SK-N-SH (cell line): ENCODE measurements at regions not wholly inside any gene's neighbourhood (a gene's known extent, or its start where the extent isn't known, plus 50 kb on each side); places are given as distances from the start of the nearest gene placed in this dataset.

Experiments used
- CTCF ChIA-PET: fragments of 300-600, 350-600 bp; formaldehyde crosslinking; extraction: SDS; loops from one replicate; lab custom pipeline; 2021; lab: Yijun Ruan, JAX
- POLR2A ChIA-PET: fragments of 350-600 bp; sonication (Branson Sonifier 250); formaldehyde crosslinking; extraction: SDS; loops from one replicate; lab custom pipeline; 2020; ENCODE audit warnings: antibody characterized with exemption, inconsistent platforms; lab: Yijun Ruan, JAX
- DNase-seq: peaks from one replicate; pipeline ENCODE4 v3.0.0; 2012
- H2AFZ ChIP-seq: fragments of 200-600 bp; sonication (generic); 2 replicates; pipeline ENCODE4 v1.8.1; 2016; ENCODE audit warnings: antibody characterized with exemption, mild to moderate bottlenecking, low read depth
- H3F3A ChIP-seq: fragments of 200-600 bp; sonication (generic); replicated peaks from 2 replicates; pipeline ENCODE3; 2016; ENCODE audit warnings: antibody characterized with exemption, mild to moderate bottlenecking; ENCODE audit not compliant: insufficient read depth
- H3K27ac ChIP-seq, 2 experiments: fragments of 200-500 bp in 1 of 2; fragments of 200-600 bp in 1 of 2; sonication (Bioruptor generic) in 1 of 2; sonication (generic), shearing (Covaris generic) in 1 of 2; 2 replicates each; pipeline versions ENCODE4 v1.5.1 to v1.6.1; 2014 to 2016; ENCODE audit warnings: low read depth in 2 of 2, inconsistent platforms in 1 of 2, low read length in 1 of 2, mild to moderate bottlenecking in 1 of 2, mixed read lengths in 1 of 2
- H3K27me3 ChIP-seq: fragments of 200-600 bp; sonication (generic), shearing (Covaris generic); 2 replicates; pipeline ENCODE4 v1.6.1; 2016; ENCODE audit warnings: mixed run types; ENCODE audit not compliant: insufficient read depth
- H3K36me3 ChIP-seq, 2 experiments: fragments of 200-500 bp in 1 of 2; fragments of 200-600 bp in 1 of 2; sonication (Bioruptor generic) in 1 of 2; sonication (generic) in 1 of 2; replicated peaks in 1 of 2; 2 replicates each; pipeline versions ENCODE3 to v1.5.1; 2014 to 2016; ENCODE audit warnings: low read length in 1 of 2, mild to moderate bottlenecking in 1 of 2; ENCODE audit not compliant: insufficient read depth in 2 of 2, control insufficient read depth in 1 of 2
- H3K4me1 ChIP-seq, 2 experiments: fragments of 200-500 bp in 1 of 2; fragments of 200-600 bp in 1 of 2; sonication (Bioruptor generic) in 1 of 2; sonication (generic), shearing (Covaris generic) in 1 of 2; 2 replicates each; pipeline versions ENCODE4 v1.5.1 to v1.6.1; 2014 to 2016; ENCODE audit warnings: low read depth in 1 of 2, low read length in 1 of 2, mixed run types in 1 of 2; ENCODE audit not compliant: insufficient read depth in 2 of 2, control insufficient read depth in 1 of 2
- H3K4me2 ChIP-seq: fragments of 200-600 bp; sonication (generic), shearing (Covaris generic); 2 replicates; pipeline ENCODE4 v1.6.1; 2017; ENCODE audit warnings: mixed run types
- H3K4me3 ChIP-seq, 2 experiments: fragments of 200-500 bp in 1 of 2; fragments of 200-600 bp in 1 of 2; sonication (Bioruptor generic) in 1 of 2; sonication (generic), shearing (Covaris generic) in 1 of 2; 2 replicates each; pipeline versions ENCODE4 v1.5.1 to v1.8.1; 2014 to 2016; ENCODE audit warnings: low read depth in 2 of 2, inconsistent platforms in 1 of 2, low read length in 1 of 2, mild to moderate bottlenecking in 1 of 2, mixed read lengths in 1 of 2, moderate library complexity in 1 of 2
- H3K79me2 ChIP-seq: fragments of 200-600 bp; sonication (generic); 2 replicates; pipeline ENCODE4 v1.8.1; 2017; ENCODE audit warnings: mild to moderate bottlenecking; ENCODE audit not compliant: insufficient read depth
- H3K9ac ChIP-seq: fragments of 200-600 bp; sonication (generic); 2 replicates; pipeline ENCODE4 v1.6.1; 2017; ENCODE audit warnings: mixed run types
- H3K9me2 ChIP-seq: fragments of 200-600 bp; sonication (generic); 2 replicates; pipeline ENCODE4 v1.6.1; 2017; ENCODE audit warnings: mixed run types
- H3K9me3 ChIP-seq: fragments of 200-600 bp; sonication (generic); 2 replicates; pipeline ENCODE4 v1.6.1; 2017; ENCODE audit warnings: mixed run types, mild to moderate bottlenecking, moderate library complexity
- H4K20me1 ChIP-seq: fragments of 200-600 bp; sonication (generic); 2 replicates; pipeline ENCODE4 v1.6.1; 2017; ENCODE audit warnings: mild to moderate bottlenecking, mixed run types; ENCODE audit not compliant: insufficient read depth
- CTCF ChIP-seq: fragments of 200-600 bp; sonication (generic); IDR thresholded peaks from 2 replicates; pipeline ENCODE4 v1.6.1; 2017; ENCODE audit warnings: antibody characterized with exemption, mild to moderate bottlenecking, moderate library complexity
- EZH2phosphoT487 ChIP-seq: fragments of 200-600 bp; sonication (generic); IDR thresholded peaks from 2 replicates; pipeline ENCODE4 v1.6.1; 2017; ENCODE audit warnings: low read depth, mixed run types, mild to moderate bottlenecking, antibody characterized with exemption, moderate library complexity, borderline replicate concordance
- FOXJ3 ChIP-seq: sonication (generic); formaldehyde crosslinking; IDR thresholded peaks from 2 replicates; pipeline ENCODE4 v1.5.1; 2020; ENCODE audit warnings: mild to moderate bottlenecking, missing genetic modification reagents
- FOXM1 ChIP-seq: IDR thresholded peaks from 2 replicates; pipeline ENCODE4 v1.4.0; 2012; ENCODE audit warnings: low read depth, mild to moderate bottlenecking
- JUND ChIP-seq: IDR thresholded peaks from 2 replicates; pipeline ENCODE4 v1.4.0; 2012
- MAX ChIP-seq: IDR thresholded peaks from 2 replicates; pipeline ENCODE4 v1.4.0; 2012; ENCODE audit warnings: low read depth
- MXI1 ChIP-seq: IDR thresholded peaks from 2 replicates; pipeline ENCODE4 v1.6.1; 2012; ENCODE audit warnings: mild to moderate bottlenecking, low read depth, low read length, improper control_type of control experiment
- PBX3 ChIP-seq: IDR thresholded peaks from 2 replicates; pipeline ENCODE4; 2012
- POLR2AphosphoS5 ChIP-seq: IDR thresholded peaks from 2 replicates; pipeline ENCODE4 v1.6.1; 2012; ENCODE audit warnings: low read depth, low read length
- RCOR1 ChIP-seq: fragments of 150-350 bp; IDR thresholded peaks from 2 replicates; pipeline ENCODE4 v1.6.1; 2017; ENCODE audit warnings: antibody characterized with exemption, low read length
- REST ChIP-seq: IDR thresholded peaks from 2 replicates; pipeline ENCODE4 v1.6.1; 2012; ENCODE audit warnings: mild to moderate bottlenecking, low read depth, low read length, moderate library complexity
- RFX5 ChIP-seq: IDR thresholded peaks from 2 replicates; pipeline ENCODE4 v1.6.1; 2012; ENCODE audit warnings: mild to moderate bottlenecking, improper control_type of control experiment, low read length
- RXRA ChIP-seq: IDR thresholded peaks from 2 replicates; pipeline ENCODE4 v1.4.0; 2012; ENCODE audit warnings: low read depth, mild to moderate bottlenecking, borderline replicate concordance
- SIN3A ChIP-seq: IDR thresholded peaks from 2 replicates; pipeline ENCODE4 v1.6.1; 2012; ENCODE audit warnings: low read depth, mild to moderate bottlenecking, low read length, moderate library complexity, borderline replicate concordance
- SMC3 ChIP-seq: IDR thresholded peaks from 2 replicates; pipeline ENCODE4 v1.6.1; 2012; ENCODE audit warnings: low read depth, low read length, improper control_type of control experiment
- TCF12 ChIP-seq: IDR thresholded peaks from 2 replicates; pipeline ENCODE4 v1.4.0; 2012
- TEAD4 ChIP-seq: IDR thresholded peaks from 2 replicates; pipeline ENCODE4 v1.4.0; 2012; ENCODE audit warnings: mild to moderate bottlenecking, borderline replicate concordance; ENCODE audit not compliant: insufficient read depth
- USF2 ChIP-seq: fragments of 150-350 bp; IDR thresholded peaks from 2 replicates; pipeline ENCODE4 v1.6.1; 2017; ENCODE audit warnings: antibody characterized with exemption, low read length, low read depth, borderline replicate concordance
- WGBS: methylation state at CpG from one replicate; pipeline ENCODE4 v1.1.6; 2017; ENCODE audit warnings: low lambda C conversion rate; 5-methylcytosine and 5-hydroxymethylcytosine counted together

GRCh38 chr14:87758876-87759275 lies 234.1 kb downstream of the GALC start:
- H3K79me2 ChIP-seq = no peaks in the 10 kb centered on the region
- no peaks in the 10 kb centered on the region for H3F3A ChIP-seq
- no peak overlapping the region for H3K4me2 ChIP-seq
- ChIA-PET CTCF (interaction anchor here (1.2 kb wide), 1 partner anchor 13 kb away, joined by 4 read pairs; no protein-coding TSS in a partner anchor), POLR2A (no interaction called here)
- H3K4me3 ChIP-seq = no peak overlapping the region
- H4K20me1 ChIP-seq = no peaks in the 10 kb centered on the region
- no peak overlapping the region for H3K27ac ChIP-seq
- H3K27me3 ChIP-seq = no peaks in the 10 kb centered on the region
- H3K36me3 ChIP-seq = no peaks in the 10 kb centered on the region
- TF ChIP-seq SIN3A (no peak), EZH2phosphoT487 (no peak), SMC3 (no peak), REST (no peak), PBX3 (no peak), TCF12 (no peak), RFX5 (no peak)
- no peak overlapping the region for H3K9ac ChIP-seq
- WGBS = 0% methylated on average over 2 of the region's 2 CpGs
- H2AFZ ChIP-seq = no peak overlapping the region
- H3K9me3 ChIP-seq = no peaks in the 10 kb centered on the region
- no peaks in the 10 kb centered on the region for H3K4me1 ChIP-seq
- H3K9me2 ChIP-seq = no peaks in the 10 kb centered on the region
- DNase-seq = no peak

- Histone ChIP-seq H2AFZ (no peak overlapping the region), H3K4me2 (no peak overlapping the region), H3K27me3 (no peaks in the 10 kb centered on the region), H3K9me2 (no peaks in the 10 kb centered on the region), H3K4me1 (no peaks in the 10 kb centered on the region), H3K27ac (no peak overlapping the region), H3K4me3 (no peak overlapping the region), H3K79me2 (no peaks in the 10 kb centered on the region), H3K9ac (no peak overlapping the region), H3F3A (no peaks in the 10 kb centered on the region), H4K20me1 (no peaks in the 10 kb centered on the region), H3K36me3 (no peaks in the 10 kb centered on the region), H3K9me3 (no peaks in the 10 kb centered on the region)
- TF ChIP-seq POLR2AphosphoS5 = no peak
- no peak for TF ChIP-seq MAX
- TF ChIP-seq TEAD4 = no peak
- TF ChIP-seq CTCF = no peak
- no peak for TF ChIP-seq MXI1
- TF ChIP-seq PBX3 = no peak
- no peak for TF ChIP-seq TCF12
- TF ChIP-seq FOXM1 = no peak
- TF ChIP-seq RXRA = no peak
- no peak for TF ChIP-seq RCOR1
- no peak for TF ChIP-seq FOXJ3 (CRISPR knock-in tag)
- TF ChIP-seq EZH2phosphoT487 = no peak
- no peak for TF ChIP-seq JUND
- no peak for TF ChIP-seq USF2
- WGBS = 22% methylated on average over 2 of the region's 2 CpGs
- CTCF ChIA-PET = no interaction called here
- DNase-seq = no peak
- POLR2A ChIA-PET = no interaction called here
Measured at GRCh38 chr14:87756661-87757060, 236.3 kb downstream of the GALC start.
